ENCODE measurements at regions not wholly inside any gene's neighbourhood (a gene's known extent, or its start where the extent isn't known, plus 50 kb on each side); places are given as distances from the start of the nearest gene placed in this dataset.

DNA sequence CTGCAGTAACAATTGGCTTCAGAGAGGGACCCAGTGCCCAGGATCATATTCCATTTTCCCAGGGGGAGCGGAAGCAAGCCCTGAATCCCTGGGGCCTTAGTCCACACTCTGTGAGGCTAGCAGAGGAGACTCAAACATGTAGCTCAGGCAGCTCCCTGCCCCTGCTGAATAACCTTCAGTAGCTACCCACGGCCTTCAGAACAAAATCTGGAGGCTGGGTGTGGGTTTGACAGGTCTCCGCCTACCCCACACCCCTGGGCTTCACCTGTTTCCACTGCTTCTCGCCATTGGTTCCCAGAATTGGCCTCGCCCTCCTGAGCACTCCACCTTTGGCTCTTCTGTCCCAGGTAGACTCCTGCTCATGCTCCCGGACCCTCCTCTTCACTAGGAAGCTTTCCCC is 93.6 kb upstream of the ATP2B2 start:
- Histone ChIP-seq H3K9me3 (no peaks in the 10 kb centered on the region), H3K4me3 (ENCODE audit: low read depth in 1 of 2, low read length in 1 of 2) (no peak overlapping the region), H3K27ac (no peak overlapping the region), H3K36me3 (no peaks in the 10 kb centered on the region), H3K27me3 (peaks cover 10% of the 10 kb centered on the region), H3K4me1 (ENCODE audit: control insufficient read depth in 1 of 2, insufficient read depth in 1 of 2, low read depth in 1 of 2, low read length in 1 of 2) (no peaks in the 10 kb centered on the region)
- TF ChIP-seq, protein P1, sequence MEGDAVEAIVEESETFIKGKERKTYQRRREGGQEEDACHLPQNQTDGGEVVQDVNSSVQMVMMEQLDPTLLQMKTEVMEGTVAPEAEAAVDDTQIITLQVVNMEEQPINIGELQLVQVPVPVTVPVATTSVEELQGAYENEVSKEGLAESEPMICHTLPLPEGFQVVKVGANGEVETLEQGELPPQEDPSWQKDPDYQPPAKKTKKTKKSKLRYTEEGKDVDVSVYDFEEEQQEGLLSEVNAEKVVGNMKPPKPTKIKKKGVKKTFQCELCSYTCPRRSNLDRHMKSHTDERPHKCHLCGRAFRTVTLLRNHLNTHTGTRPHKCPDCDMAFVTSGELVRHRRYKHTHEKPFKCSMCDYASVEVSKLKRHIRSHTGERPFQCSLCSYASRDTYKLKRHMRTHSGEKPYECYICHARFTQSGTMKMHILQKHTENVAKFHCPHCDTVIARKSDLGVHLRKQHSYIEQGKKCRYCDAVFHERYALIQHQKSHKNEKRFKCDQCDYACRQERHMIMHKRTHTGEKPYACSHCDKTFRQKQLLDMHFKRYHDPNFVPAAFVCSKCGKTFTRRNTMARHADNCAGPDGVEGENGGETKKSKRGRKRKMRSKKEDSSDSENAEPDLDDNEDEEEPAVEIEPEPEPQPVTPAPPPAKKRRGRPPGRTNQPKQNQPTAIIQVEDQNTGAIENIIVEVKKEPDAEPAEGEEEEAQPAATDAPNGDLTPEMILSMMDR (IDR thresholded peaks at IDR 0.05), result no peak

DNA sequence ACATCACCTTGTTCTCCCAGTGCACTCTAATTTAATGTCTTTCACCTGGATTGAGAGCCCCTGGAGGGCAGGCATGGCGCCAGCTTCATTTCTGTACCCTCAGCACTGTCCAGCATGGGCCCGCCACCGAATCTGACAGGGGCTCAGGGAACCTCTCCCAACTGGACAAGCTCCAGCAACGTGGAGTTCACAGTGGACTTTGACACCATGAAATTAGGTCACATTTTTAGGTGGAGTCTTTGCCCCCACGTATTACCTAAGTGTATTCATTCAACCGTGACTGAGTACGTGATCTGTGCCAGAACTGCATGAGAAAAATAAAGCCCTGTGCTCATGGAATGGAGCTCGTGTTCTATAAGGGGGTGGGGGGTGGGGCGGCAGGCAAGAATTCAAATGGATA is 94.1 kb upstream of the ATP2B2 start:
- Histone ChIP-seq H3K27ac (no peak overlapping the region), H3K4me3 (ENCODE audit: low read depth in 1 of 2, low read length in 1 of 2) (no peak overlapping the region), H3K9me3 (no peaks in the 10 kb centered on the region), H3K27me3 (peaks cover 14% of the 10 kb centered on the region), H3K4me1 (ENCODE audit: control insufficient read depth in 1 of 2, insufficient read depth in 1 of 2, low read depth in 1 of 2, low read length in 1 of 2) (no peaks in the 10 kb centered on the region), H3K36me3 (no peaks in the 10 kb centered on the region)
- TF ChIP-seq, protein P1 (IDR thresholded peaks at IDR 0.05), result no peak

GRCh38 chr3:10600296-10600714 is 94.9 kb upstream of the ATP2B2 start:
- Histone ChIP-seq H3K9me3 (no peaks in the 10 kb centered on the region), H3K27ac (no peak overlapping the region), H3K36me3 (no peaks in the 10 kb centered on the region), H3K4me1 (ENCODE audit: control insufficient read depth in 1 of 2, insufficient read depth in 1 of 2, low read depth in 1 of 2, low read length in 1 of 2) (no peaks in the 10 kb centered on the region), H3K4me3 (ENCODE audit: low read depth in 1 of 2, low read length in 1 of 2) (no peak overlapping the region), H3K27me3 (peaks cover 14% of the 10 kb centered on the region)
- TF ChIP-seq, protein P1 (IDR thresholded peaks at IDR 0.05), result no peak

DNA sequence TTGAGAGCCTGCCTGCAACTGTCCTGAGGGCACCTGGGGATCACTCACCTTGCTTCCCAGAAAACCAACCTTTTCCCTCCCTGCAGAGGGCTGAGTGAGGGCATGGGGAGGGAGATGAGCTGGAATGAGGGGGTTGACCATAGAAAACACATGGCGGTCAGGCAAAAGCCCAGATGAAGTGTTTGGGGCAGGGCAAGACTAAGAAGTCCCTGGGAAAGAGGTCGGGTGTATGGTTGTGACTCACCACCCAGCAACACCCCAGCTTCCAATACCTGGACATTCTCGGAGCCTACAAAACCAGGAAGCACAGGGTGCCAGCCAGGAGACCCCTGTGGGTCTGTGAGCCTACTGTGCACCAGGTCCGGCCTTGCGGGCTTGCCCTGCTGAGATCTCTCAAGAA is 95.3 kb upstream of the ATP2B2 start:
- H3K27me3 ChIP-seq, result peaks cover 14% of the 10 kb centered on the region
- H3K4me1 ChIP-seq (ENCODE audit: control insufficient read depth in 1 of 2, insufficient read depth in 1 of 2, low read depth in 1 of 2, low read length in 1 of 2), result no peaks in the 10 kb centered on the region
- H3K27ac ChIP-seq, result no peak overlapping the region
- H3K36me3 ChIP-seq, result no peaks in the 10 kb centered on the region
- H3K4me3 ChIP-seq (ENCODE audit: low read depth in 1 of 2, low read length in 1 of 2), result no peak overlapping the region
- H3K9me3 ChIP-seq, result no peaks in the 10 kb centered on the region
- TF ChIP-seq, protein P1 (IDR thresholded peaks at IDR 0.05), result no peak

DNA sequence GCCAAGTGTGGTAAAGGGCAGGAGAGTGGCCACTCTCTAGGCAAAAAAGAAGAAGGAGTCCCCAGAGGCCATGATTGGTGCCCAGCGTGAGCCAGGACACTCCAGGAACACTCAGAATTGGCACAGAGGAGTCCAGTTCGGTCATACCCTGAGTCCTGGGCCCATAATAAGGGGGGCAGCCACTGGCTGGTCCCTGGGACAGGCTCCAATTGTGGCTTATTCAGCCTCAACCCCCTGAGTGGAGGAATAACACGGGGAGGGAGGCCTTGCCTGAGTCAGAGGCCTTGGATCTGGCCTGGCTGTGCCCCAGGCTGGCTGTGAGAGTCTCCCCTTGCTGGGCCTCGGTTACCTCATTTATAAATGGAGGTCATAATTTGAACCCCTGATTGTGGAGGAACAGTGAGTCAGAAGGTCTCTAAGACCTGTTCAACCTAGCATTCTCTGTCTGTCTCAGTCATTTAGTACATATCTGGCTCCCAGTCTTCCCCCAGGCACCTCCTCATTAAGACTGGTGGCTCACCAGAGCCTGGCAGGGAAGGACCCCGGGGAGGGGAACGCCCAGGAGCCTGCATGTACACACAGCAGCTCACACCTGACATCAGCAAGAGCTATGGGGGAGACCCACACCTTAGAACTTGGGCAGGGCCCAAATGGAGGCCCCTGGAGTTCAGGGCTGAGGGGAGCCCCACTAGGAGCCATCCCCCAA is 95.9 kb upstream of the ATP2B2 start:
- no peaks in the 10 kb centered on the region for H3K9me3 ChIP-seq
- no peaks in the 10 kb centered on the region for H3K4me1 ChIP-seq (ENCODE audit: control insufficient read depth in 1 of 2, insufficient read depth in 1 of 2, low read depth in 1 of 2, low read length in 1 of 2)
- TF ChIP-seq, protein P1 (IDR thresholded peaks at IDR 0.05), result no peak
- H3K27ac ChIP-seq, result no peak overlapping the region
- H3K36me3 ChIP-seq, result no peaks in the 10 kb centered on the region
- H3K4me3 ChIP-seq (ENCODE audit: low read depth in 1 of 2, low read length in 1 of 2), result no peak overlapping the region
- peaks cover 14% of the 10 kb centered on the region for H3K27me3 ChIP-seq
